Left forelimb (tissue), 1 donor: ENCODE measurements at regions not wholly inside any gene's neighbourhood (a gene's known extent, or its start where the extent isn't known, plus 50 kb on each side); places are given as distances from the start of the nearest gene placed in this dataset.
"Not testable (repeated sequence)": the region's sequence is repeated elsewhere in the genome, so short reads cannot be mapped to it uniquely, and the experiment has no call there.

Experiments
- DNase-seq: peaks from one replicate; pipeline ENCODE4 v3.0.0-alpha.2; 2018; ENCODE audit warnings: low spot score

DNA sequence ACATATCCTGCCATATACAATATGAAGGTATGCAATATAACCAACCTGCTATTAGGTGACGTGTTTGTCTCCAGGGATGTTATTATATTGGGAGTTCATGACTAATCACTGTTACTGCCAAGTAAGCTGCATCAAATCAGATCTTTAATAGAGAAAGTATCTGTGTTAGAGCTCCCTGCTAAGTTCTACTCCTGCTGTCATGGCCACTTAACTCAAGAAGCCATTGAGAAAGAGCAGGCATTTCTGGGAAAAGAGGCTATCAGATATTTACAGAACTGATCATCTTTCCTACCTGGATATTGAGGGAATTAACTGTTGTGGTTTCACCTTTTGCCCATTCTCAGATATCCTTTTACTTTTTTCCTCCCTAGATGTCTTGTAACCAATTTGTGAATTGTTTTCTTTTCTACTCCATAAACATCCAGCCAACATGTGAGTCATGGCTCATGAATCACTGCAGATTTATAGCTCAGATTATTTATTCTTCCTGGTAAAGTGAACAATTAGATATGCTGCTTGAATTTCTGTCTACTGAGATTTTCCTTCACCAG lies 634.8 kb upstream of the FAM174A start:
- DNase-seq, result no peak

GRCh38 chr5:99879791-99880511 lies 655.2 kb upstream of the FAM174A start:
- DNase-seq, result no peak

DNA sequence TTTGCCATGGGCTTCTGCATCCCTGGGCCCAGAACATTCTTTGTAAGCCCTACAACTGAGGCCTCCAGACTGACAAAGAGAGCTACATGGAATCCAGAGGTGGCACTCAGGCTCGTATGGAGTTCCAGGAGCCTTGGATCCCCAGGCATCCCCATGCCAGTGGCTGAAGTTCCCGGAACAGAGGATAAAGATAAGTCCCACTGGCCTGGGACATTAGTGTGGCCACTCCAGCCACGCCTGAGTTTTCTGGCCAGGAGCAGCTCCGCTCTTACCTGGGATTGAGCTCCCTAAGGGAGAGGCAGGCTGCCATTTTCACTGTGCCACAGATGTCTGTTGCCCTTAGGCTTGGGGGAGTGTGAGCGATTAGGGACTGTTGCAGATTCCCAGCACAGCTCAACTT lies 656.3 kb upstream of the FAM174A start:
- no peak for DNase-seq

DNA sequence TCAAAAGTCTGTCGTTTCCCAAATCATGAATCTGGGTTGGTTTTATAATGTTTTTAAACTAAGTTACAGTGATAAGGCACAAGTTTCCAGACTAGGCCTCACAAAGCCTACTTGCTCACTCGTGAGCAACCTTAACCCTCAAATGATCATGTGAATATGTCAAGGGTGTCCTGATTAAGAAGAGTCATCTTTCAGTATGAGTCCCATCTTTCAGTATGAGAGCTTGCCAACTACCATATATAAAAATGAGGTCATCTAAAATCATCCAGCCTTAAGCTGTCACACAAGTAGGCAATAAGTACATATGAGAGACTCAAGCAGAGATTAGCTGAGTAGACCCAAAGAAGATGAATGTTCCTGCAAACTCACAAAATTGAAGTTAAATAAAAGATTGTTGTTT lies 668.4 kb upstream of the FAM174A start:
- no peak for DNase-seq

DNA sequence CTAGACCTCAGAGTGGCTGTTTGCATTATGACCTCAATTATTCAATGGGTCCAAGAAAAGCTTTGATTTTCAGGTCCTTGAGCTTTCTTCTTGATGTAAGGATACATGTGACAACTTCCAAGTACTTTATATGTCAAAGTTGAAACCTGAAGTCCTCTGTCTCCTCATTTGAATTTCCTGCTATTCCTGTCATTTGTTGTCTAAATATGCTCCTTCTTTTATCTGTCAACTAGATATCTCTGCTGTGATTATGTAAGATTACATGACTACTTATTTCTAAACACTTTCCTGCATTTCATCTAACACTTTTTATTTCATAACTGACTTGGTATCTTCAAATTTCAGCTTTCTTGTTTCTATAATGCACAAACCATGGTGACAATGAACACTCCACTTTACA lies 670.0 kb upstream of the FAM174A start:
- no peak for DNase-seq

- peak; percentile 40 for DNase-seq
Observed at GRCh38 chr5:99835791-99836190, 699.4 kb upstream of the FAM174A start.

DNA sequence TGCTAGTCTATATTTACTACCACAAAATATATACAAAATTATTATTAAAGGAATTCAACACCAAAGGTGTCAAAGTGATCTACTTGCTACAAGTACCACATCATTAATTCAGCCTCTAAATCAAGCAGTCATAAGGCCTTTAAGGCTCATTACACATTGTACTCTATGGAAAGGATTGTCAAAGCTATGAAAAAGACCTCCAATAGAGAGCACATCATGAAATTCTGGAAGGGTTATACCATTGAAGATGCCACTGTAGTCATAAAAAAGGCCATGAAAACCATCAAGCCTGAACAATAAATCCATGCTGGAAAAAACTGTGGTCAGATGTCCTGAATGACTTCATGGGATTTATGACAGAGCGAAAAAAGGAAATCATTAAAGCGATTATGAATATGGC lies 708.0 kb upstream of the FAM174A start:
- no peak for DNase-seq

DNA sequence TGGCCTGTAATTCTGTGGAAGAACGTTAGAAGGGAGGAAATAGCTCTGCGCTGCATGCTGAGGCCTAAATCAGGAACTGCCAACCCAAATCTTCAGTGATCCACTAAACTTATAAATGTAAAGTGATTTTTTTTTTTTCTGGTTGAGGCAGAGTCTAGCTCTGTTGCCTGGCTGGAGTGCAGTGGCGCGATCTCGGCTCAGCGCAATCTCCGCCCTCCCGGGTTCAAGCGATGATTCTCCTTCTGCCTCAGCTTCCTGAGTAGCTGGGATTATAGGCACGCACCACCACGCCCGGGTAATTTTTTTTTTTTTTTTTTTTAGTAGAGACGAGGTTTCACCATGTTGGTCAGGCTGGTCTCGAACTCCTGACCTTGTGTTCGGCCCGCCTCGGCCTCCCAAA lies 717.4 kb upstream of the FAM174A start:
- DNase-seq, result no peak

- no peak for DNase-seq
Observed at GRCh38 chr5:99814321-99815063, 720.7 kb upstream of the FAM174A start.

DNA sequence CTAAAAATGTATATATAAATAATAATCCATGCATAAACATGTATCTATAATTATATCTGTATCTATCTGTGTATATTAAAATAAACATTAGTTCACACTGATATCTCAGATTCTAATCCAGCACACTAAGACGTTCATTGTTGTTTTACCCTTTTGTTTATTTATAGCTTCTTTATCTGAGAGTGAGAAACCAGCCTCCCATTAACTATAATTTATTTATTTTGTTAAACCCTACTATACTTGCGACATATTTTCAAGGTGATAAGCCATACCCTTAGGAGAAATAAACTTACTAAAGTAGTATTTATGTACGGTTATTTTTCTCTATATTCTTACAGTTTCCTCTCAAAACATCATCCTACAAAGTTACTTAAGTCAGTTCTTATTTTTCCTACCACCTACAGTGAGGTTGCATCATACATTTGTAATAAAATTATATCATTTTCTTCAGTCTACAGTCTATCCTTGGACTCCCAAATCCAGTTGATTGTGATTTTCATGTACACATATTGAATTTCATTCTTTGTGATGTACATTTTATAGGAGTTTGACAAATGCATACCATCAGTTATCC lies 726.4 kb upstream of the FAM174A start:
- DNase-seq, result no peak

GRCh38 chr5:99807346-99807745 lies 727.8 kb upstream of the FAM174A start:
- no peak for DNase-seq

- no peak for DNase-seq
Observed at GRCh38 chr5:99795031-99795430, 740.1 kb upstream of the FAM174A start.

DNA sequence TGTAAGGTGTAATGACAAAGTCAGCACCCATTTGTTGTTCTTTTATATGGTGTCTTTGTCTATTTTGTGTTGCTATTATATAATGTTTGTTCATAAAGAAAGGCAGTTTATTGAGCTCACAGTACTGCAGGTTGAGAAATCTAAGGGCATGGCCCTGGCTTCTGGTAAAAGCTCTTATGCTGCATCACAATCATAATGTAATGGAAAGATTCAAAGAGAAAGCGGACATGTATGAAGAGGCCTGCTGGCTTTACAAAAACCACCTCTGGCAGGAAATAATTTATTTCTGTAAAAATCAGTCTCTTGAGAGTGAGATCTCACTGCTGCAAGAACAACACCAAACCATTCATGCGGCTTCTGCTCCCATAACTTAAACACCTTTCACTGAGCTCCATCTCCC lies 746.7 kb upstream of the FAM174A start:
- DNase-seq, result no peak

GRCh38 chr5:99775189-99775588 lies 760.0 kb upstream of the FAM174A start:
- no peak for DNase-seq

DNA sequence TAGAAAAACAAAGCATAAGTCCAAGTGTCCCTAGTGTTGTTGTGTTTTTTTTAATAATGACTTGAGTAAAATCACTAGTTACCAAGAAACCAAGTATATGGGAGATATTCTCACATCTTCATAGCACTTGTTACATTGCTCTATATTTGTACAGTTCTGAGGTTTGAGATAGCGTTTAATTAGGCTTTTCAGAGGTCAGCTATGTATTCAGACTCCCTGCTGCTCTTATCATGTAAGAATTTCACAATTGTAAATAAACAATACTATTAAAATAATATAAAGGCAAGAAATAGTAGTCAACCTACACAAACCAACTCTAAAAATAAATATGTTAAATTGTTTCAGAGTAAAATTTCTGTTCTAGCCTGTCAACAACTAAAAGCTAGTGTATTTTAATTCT lies 761.9 kb upstream of the FAM174A start:
- DNase-seq, result no peak

- DNase-seq, result no peak
Observed at GRCh38 chr5:99771296-99771695, 763.9 kb upstream of the FAM174A start.

GRCh38 chr5:99765011-99765410 lies 770.2 kb upstream of the FAM174A start:
- no peak for DNase-seq

- no peak for DNase-seq
Observed at GRCh38 chr5:99763021-99763774, 772.0 kb upstream of the FAM174A start.

GRCh38 chr5:99747342-99747741 lies 787.8 kb upstream of the FAM174A start:
- no peak for DNase-seq

DNA sequence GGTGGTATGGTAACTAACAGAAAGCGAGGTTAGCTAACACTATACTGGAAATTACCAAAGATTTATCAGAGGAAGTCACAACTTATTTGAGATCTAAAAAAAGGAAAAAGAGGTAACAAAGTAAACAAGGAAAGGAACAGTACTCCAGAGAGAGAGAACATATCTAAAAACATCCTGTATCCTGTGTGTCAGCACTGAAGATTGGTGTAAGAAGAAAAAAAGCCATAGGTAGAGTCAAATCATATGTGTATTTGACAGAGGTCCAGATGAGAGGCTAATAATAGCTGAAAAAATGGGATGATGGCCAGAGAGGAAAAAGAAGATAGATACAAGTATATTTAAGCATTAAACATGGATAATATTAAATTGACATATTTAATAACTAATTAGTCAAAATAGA lies 802.0 kb upstream of the FAM174A start:
- DNase-seq, result not testable (repeated sequence)

DNA sequence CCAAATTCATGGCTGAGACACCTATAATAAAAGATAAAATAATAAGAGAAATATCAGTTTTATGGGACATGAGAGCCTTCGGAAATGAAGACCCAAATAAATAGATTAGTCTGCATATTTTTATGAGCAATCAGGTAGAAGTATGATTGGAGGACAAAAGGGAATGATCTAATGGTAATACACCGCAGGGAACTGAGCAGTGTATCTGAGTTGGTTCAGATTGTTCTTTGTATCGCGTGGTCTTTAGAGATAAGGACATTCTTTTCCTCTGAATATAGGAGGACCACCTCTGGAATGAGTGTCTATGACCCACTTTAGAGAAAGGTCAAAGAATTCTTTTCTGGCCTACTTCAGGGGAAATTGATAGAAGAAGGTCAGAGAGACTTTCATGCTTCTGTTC lies 801.8 kb upstream of the CHD1 start:
- not testable (repeated sequence) for DNase-seq

GRCh38 chr5:99724732-99725290 lies 796.0 kb upstream of the CHD1 start:
- DNase-seq, result no peak
